ENCODE measurements at regions not wholly inside any gene's neighbourhood (a gene's known extent, or its start where the extent isn't known, plus 50 kb on each side); places are given as distances from the start of the nearest gene placed in this dataset.
"Not testable (repeated sequence)": the region's sequence is repeated elsewhere in the genome, so short reads cannot be mapped to it uniquely, and the experiment has no call there.

GRCh38 chr12:116327992-116328391, 50.5 kb upstream of the MED13L start:
- not testable (repeated sequence) for DNase-seq; H3K27me3 ChIP-seq (ENCODE audit: control insufficient read depth in 3 of 3, insufficient read depth in 3 of 3, low read length in 2 of 3)
- WGBS, 2 donors = 96 to 100% methylated on average over 3 of the region's 3 CpGs

GRCh38 chr12:116331876-116332275, 54.4 kb upstream of the MED13L start:
- Histone ChIP-seq H3K9ac (ENCODE audit: insufficient read depth in 1 of 2, low read length in 2 of 2) (no peak overlapping the region), H3K9me3 (ENCODE audit: control insufficient read depth in 4 of 4, insufficient read depth in 3 of 4, low read length in 3 of 4) (no peaks in the 10 kb centered on the region), H3K27me3 (ENCODE audit: control insufficient read depth in 3 of 3, insufficient read depth in 3 of 3, low read length in 2 of 3) (no peaks in the 10 kb centered on the region), H3K4me3 (no peak overlapping the region), H3K27ac (ENCODE audit: low read depth in 1 of 2, low read length in 1 of 2) (no peak overlapping the region), H3K36me3 (ENCODE audit: control insufficient read depth in 4 of 4, insufficient read depth in 4 of 4, low read length in 4 of 4) (no peaks in the 10 kb centered on the region), H3K4me1 (ENCODE audit: control insufficient read depth in 5 of 5, insufficient read depth in 5 of 5, low read length in 5 of 5) (no peaks in the 10 kb centered on the region)
- TF ChIP-seq CTCF (IDR thresholded peaks at IDR 0.05; ENCODE audit: control extremely low read depth, extremely low read depth) = no peak
- no peak for ATAC-seq (ENCODE audit: insufficient read depth, low FRiP score)
- 76 to 90% methylated on average over 2 of the region's 2 CpGs for WGBS, 2 donors
- DNase-seq = no peak

More at GRCh38 chr12:116327992-116328391, 50.5 kb upstream of the MED13L start:
- H3K4me1 ChIP-seq (ENCODE audit: control insufficient read depth in 5 of 5, insufficient read depth in 5 of 5, low read length in 5 of 5); H3K9me3 ChIP-seq (ENCODE audit: control insufficient read depth in 4 of 4, insufficient read depth in 3 of 4, low read length in 3 of 4); H3K4me3 ChIP-seq; H3K36me3 ChIP-seq (ENCODE audit: control insufficient read depth in 4 of 4, insufficient read depth in 4 of 4, low read length in 4 of 4); ATAC-seq (ENCODE audit: insufficient read depth, low FRiP score); H3K27ac ChIP-seq (ENCODE audit: low read depth in 1 of 2, low read length in 1 of 2); H3K9ac ChIP-seq (ENCODE audit: insufficient read depth in 1 of 2, low read length in 2 of 2): not testable (repeated sequence)

- Histone ChIP-seq H3K4me3 (no peak overlapping the region), H3K9ac (ENCODE audit: insufficient read depth in 1 of 2, low read length in 2 of 2) (no peak overlapping the region), H3K27ac (ENCODE audit: low read depth in 1 of 2, low read length in 1 of 2) (no peak overlapping the region), H3K27me3 (ENCODE audit: control insufficient read depth in 3 of 3, insufficient read depth in 3 of 3, low read length in 2 of 3) (no peaks in the 10 kb centered on the region), H3K9me3 (ENCODE audit: control insufficient read depth in 4 of 4, insufficient read depth in 3 of 4, low read length in 3 of 4) (no peaks in the 10 kb centered on the region), H3K36me3 (ENCODE audit: control insufficient read depth in 4 of 4, insufficient read depth in 4 of 4, low read length in 4 of 4) (no peaks in the 10 kb centered on the region), H3K4me1 (ENCODE audit: control insufficient read depth in 5 of 5, insufficient read depth in 5 of 5, low read length in 5 of 5) (no peaks in the 10 kb centered on the region)
- no peak for DNase-seq
- no peak for TF ChIP-seq CTCF (IDR thresholded peaks at IDR 0.05; ENCODE audit: control extremely low read depth, extremely low read depth)
- 76 to 93% methylated on average over 11 of the region's 11 CpGs for WGBS, 2 donors
- ATAC-seq (ENCODE audit: insufficient read depth, low FRiP score) = peak; percentile 19
Measured at GRCh38 chr12:116332705-116333380, 55.4 kb upstream of the MED13L start.

GRCh38 chr12:116333402-116333801, 55.9 kb upstream of the MED13L start:
- Histone ChIP-seq H3K9me3 (ENCODE audit: control insufficient read depth in 4 of 4, insufficient read depth in 3 of 4, low read length in 3 of 4) (no peaks in the 10 kb centered on the region), H3K4me3 (no peak overlapping the region), H3K27me3 (ENCODE audit: control insufficient read depth in 3 of 3, insufficient read depth in 3 of 3, low read length in 2 of 3) (no peaks in the 10 kb centered on the region), H3K27ac (ENCODE audit: low read depth in 1 of 2, low read length in 1 of 2) (no peak overlapping the region), H3K9ac (ENCODE audit: insufficient read depth in 1 of 2, low read length in 2 of 2) (no peak overlapping the region), H3K36me3 (ENCODE audit: control insufficient read depth in 4 of 4, insufficient read depth in 4 of 4, low read length in 4 of 4) (no peaks in the 10 kb centered on the region), H3K4me1 (ENCODE audit: control insufficient read depth in 5 of 5, insufficient read depth in 5 of 5, low read length in 5 of 5) (no peaks in the 10 kb centered on the region)
- 89 to 90% methylated on average over 5 of the region's 5 CpGs for WGBS, 2 donors
- ATAC-seq (ENCODE audit: insufficient read depth, low FRiP score) = no peak
- no peak for DNase-seq
- TF ChIP-seq CTCF (IDR thresholded peaks at IDR 0.05; ENCODE audit: control extremely low read depth, extremely low read depth) = no peak

All from lung (tissue), 11 donors.